ENCODE measurements at regions not wholly inside any gene's neighbourhood (a gene's known extent, or its start where the extent isn't known, plus 50 kb on each side); places are given as distances from the start of the nearest gene placed in this dataset.

DNA sequence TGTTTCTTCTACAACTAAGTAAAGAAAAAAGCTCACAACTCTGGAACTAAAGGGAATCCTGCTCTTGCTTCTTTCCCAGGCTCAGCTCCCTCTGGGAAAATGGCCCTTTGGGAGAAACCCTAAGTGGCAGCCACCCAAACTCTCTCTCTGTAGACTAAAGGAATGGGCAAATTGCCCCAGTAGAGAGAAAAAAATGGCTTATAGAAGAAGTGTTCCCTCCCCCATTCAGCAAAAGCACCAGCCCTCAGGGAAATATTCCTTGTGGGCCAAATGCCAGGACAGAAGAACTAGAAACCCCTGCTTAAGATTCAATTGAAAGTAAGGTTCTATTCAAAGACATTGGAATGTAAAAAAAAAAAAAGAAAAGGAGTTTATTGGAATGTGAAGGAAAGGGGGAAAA, 603.7 kb upstream of the ALCAM start:
- Mint-ChIP-seq H3K4me1 (no peaks in the 10 kb centered on the region), H3K27me3 (no peaks in the 10 kb centered on the region), H3K27ac (no peak overlapping the region), H3K9me3 (no peaks in the 10 kb centered on the region), H3K36me3 (no peaks in the 10 kb centered on the region), H3K4me3 (no peak overlapping the region)
- DNase-seq = no peak
- CTCF ChIA-PET = no interaction called here

DNA sequence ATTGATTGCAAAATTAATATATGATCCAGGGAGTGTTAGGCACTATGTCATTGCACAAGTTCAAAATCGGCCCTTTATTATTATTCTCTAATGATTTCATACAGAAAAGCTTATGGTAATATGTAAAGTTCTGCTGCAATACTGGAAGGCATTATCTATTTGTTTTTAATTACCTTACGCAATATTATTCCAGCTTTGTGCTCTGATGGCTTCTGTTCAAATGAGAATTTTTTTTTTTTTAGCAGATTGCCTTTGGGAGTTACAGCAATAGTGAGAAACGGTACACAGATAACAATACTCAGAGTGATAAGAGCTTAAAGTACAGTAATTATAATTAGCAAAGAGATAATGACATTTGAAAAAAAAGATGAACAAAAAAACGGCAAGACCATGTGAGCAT, 602.2 kb upstream of the ALCAM start:
- CTCF ChIA-PET = no interaction called here
- H3K4me3 Mint-ChIP-seq = no peak overlapping the region
- no peaks in the 10 kb centered on the region for H3K4me1 Mint-ChIP-seq
- no peak for DNase-seq
- no peaks in the 10 kb centered on the region for H3K36me3 Mint-ChIP-seq
- H3K27me3 Mint-ChIP-seq = no peaks in the 10 kb centered on the region
- no peaks in the 10 kb centered on the region for H3K9me3 Mint-ChIP-seq
- no peak overlapping the region for H3K27ac Mint-ChIP-seq

DNA sequence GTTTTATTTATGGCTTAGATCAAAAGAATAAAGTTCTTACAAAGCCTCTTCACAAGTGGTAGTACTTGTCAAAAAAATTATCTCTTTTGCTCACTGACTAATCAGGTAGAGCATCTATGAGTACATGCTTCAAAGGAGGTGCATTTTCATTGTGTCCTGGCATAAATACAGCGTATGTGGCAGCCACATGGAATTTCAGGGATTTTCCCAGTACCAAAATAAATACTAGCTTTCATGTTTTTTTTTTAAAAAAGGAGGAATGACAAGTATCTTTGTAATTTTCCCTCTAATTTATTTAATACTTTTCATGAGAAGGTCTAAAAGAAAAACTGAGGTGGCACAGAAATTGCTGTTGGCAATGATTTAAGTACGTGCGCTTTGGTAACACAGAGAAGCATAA, 597.8 kb upstream of the ALCAM start:
- H3K4me3 Mint-ChIP-seq = no peak overlapping the region
- H3K36me3 Mint-ChIP-seq = no peaks in the 10 kb centered on the region
- CTCF ChIA-PET = no interaction called here
- no peaks in the 10 kb centered on the region for H3K27me3 Mint-ChIP-seq
- H3K27ac Mint-ChIP-seq = no peak overlapping the region
- H3K9me3 Mint-ChIP-seq = no peaks in the 10 kb centered on the region
- H3K4me1 Mint-ChIP-seq = no peaks in the 10 kb centered on the region
- DNase-seq = no peak

DNA sequence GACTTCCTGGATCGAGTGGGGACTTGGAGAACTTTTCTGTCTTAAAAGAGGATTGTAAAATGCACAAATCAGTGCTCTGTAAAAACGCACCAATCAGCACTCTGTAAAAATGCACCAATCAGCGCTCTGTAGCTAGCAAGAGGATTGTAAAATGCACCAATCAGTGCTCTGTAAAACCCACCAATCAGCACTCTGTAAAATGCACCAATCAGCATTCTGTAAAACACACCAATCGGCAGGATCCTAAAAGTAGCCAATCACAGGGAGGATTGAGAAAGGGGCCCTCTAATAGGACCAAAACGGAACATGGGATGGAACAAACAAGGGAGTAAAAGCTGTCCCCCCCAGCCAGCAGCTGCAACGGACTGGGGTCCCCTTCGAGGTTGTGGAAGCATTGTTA, 587.4 kb upstream of the ALCAM start:
- Mint-ChIP-seq H3K4me1 (no peaks in the 10 kb centered on the region), H3K27me3 (no peaks in the 10 kb centered on the region), H3K9me3 (peaks cover 4% of the 10 kb centered on the region), H3K4me3 (no peak overlapping the region), H3K36me3 (no peaks in the 10 kb centered on the region), H3K27ac (no peak overlapping the region)
- CTCF ChIA-PET = no interaction called here
- DNase-seq = no peak

DNA sequence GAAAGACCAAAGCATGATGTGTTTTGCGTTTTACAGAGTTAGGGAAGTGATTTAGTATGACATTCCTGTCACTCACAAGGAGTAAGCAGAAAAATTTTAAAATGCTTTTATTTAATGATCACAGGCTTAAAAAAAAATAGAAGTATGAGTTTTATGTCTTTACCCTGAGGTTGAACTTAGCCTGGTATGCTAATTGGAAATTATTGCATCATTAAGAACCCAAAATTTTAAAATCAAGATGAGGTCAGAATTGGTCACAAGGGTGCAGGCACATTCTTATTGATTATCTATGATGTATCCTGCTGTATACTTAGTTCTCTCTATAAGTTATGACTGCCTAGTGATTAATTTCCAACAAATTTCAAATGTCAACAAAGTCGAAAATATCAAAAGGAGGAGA, 585.6 kb upstream of the ALCAM start:
- no peaks in the 10 kb centered on the region for H3K4me1 Mint-ChIP-seq
- H3K9me3 Mint-ChIP-seq = peaks cover 4% of the 10 kb centered on the region
- H3K4me3 Mint-ChIP-seq = no peak overlapping the region
- H3K36me3 Mint-ChIP-seq = no peaks in the 10 kb centered on the region
- DNase-seq = no peak
- H3K27me3 Mint-ChIP-seq = no peaks in the 10 kb centered on the region
- H3K27ac Mint-ChIP-seq = no peak overlapping the region
- CTCF ChIA-PET = interaction anchor here (1.6 kb wide), 1 partner anchor 11 kb away, joined by 3 read pairs; no protein-coding TSS in a partner anchor

DNA sequence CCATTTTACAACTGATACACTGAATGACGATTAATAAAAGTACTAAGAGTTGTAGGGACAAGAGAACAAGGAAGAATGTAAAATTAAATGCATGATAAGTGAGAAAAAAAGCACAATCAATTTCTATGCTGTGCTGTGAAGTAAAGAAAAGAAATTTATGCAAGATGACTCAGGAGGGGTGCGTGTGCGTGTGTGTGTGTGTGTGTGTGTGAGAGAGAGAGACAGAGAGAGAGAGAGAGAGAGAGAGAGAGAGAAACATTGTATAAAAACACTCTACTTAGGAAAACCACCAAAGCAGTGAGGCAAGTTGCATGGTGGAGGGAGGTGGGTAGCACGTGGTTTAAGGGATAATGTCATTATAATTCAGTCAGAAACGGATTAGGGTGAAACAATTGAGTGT, 580.8 kb upstream of the ALCAM start:
- Mint-ChIP-seq H3K4me1 (no peaks in the 10 kb centered on the region), H3K4me3 (no peak overlapping the region), H3K27ac (no peak overlapping the region), H3K27me3 (peaks cover 4% of the 10 kb centered on the region), H3K9me3 (no peaks in the 10 kb centered on the region), H3K36me3 (no peaks in the 10 kb centered on the region)
- CTCF ChIA-PET = no interaction called here
- DNase-seq = no peak

DNA sequence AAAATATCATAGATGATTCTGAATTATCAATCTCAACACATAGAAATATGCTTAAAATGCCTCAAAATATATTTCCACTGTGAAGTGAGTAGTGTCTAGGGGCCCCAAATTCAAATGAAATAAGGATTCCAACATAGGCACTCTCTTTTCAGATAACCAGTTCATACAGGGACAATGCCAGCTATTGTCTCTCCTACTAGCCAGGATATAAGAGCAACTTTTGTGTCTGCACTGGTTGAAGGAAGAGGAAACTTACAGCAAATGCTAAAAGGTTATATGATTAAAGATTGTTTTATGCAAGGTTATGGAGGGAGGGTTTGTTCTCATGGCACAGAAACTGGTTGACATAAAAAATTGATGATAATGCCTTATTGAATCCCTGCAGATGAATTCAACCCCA, 579.4 kb upstream of the ALCAM start:
- no peak for DNase-seq
- CTCF ChIA-PET = no interaction called here
- H3K27ac Mint-ChIP-seq = no peak overlapping the region
- no peaks in the 10 kb centered on the region for H3K36me3 Mint-ChIP-seq
- no peak overlapping the region for H3K4me3 Mint-ChIP-seq
- no peaks in the 10 kb centered on the region for H3K9me3 Mint-ChIP-seq
- no peaks in the 10 kb centered on the region for H3K4me1 Mint-ChIP-seq
- peaks cover 4% of the 10 kb centered on the region for H3K27me3 Mint-ChIP-seq

DNA sequence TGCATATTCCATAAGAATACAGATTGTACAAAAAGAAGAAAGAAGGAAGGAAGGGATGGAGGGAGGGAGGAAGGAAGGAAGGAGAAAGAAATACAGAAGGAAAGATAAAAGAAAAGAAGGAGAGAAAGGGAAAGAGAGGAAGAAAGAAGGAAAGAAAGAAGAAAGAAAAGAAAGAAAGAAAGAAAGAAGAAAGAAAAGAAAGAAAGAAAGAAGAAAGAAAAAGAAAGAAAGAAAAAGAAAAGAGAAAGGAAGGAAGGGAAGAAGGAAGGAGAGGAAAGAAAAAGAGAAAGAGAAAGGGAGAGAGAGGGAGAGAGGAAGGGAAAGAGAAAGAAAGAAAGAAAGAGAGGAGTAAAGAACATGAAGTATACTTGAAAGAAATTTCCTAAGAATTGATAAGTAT, 577.9 kb upstream of the ALCAM start:
- Mint-ChIP-seq H3K36me3 (no peaks in the 10 kb centered on the region), H3K4me3 (no peak overlapping the region), H3K27ac (no peak overlapping the region), H3K4me1 (no peaks in the 10 kb centered on the region), H3K27me3 (peaks cover 4% of the 10 kb centered on the region), H3K9me3 (no peaks in the 10 kb centered on the region)
- DNase-seq = no peak
- CTCF ChIA-PET = no interaction called here

DNA sequence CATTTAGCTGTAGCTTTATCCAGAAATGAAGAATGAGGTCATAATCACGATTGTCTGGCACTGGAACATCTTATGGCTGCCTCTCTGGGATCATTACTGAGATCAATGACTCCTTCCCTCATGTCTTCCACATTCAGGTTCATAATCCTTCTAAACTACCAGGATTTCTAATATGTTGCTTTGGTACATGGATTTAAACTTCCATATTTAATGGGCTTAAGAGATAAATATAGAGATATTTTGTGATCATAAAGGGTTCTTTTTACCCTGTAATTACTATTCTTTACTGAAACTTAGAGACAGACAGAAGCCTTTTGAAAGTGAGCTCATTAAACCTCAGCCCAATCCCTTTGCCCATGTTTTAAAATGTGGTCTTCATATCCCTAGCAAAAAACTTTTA, 575.4 kb upstream of the ALCAM start:
- H3K36me3 Mint-ChIP-seq = no peaks in the 10 kb centered on the region
- CTCF ChIA-PET = no interaction called here
- H3K27ac Mint-ChIP-seq = no peak overlapping the region
- no peak overlapping the region for H3K4me3 Mint-ChIP-seq
- H3K4me1 Mint-ChIP-seq = no peaks in the 10 kb centered on the region
- H3K27me3 Mint-ChIP-seq = peaks cover 4% of the 10 kb centered on the region
- DNase-seq = no peak
- no peaks in the 10 kb centered on the region for H3K9me3 Mint-ChIP-seq

DNA sequence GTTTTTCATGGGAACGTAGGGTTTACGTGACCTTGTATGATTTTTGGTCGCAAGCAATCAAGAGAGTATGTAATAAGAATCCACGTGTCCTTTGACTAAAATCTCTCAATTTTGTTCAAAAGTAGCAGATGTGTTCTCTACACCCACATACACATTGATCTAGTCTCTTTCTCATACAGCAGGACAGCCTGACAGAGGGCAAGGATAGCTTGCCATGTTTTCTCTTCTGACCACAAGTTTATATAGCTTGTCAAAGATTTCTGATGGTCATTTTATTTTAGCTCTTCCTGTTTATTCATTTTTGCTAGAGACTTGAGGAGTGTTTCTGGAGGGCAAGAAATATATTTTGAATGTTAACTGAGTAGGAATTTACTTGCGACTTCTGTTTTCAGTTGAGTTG, 570.2 kb upstream of the ALCAM start:
- Mint-ChIP-seq H3K4me1 (no peaks in the 10 kb centered on the region), H3K4me3 (no peak overlapping the region), H3K27me3 (no peaks in the 10 kb centered on the region), H3K9me3 (no peaks in the 10 kb centered on the region), H3K27ac (no peak overlapping the region), H3K36me3 (no peaks in the 10 kb centered on the region)
- CTCF ChIA-PET = no interaction called here
- DNase-seq = no peak

DNA sequence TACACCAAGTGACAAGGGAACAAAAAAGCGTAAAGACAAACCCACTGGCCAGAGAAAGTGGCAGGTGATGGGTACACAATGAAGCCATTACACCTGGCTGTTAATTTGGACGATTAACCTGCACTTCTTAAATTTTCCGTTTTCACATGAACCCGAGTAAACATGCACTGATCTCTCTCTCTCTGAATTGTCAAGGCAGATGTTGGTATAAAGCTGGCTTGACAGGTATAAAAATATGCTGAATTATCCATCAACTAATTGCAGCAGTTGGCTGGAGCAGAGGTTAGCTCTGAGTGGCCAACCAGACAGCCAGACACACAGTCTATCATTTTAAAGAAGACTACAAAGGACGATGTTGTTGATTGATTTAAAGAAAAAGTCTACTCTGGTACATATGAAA, 561.7 kb upstream of the ALCAM start:
- CTCF ChIA-PET = no interaction called here
- no peaks in the 10 kb centered on the region for H3K4me1 Mint-ChIP-seq
- no peak for DNase-seq
- no peak overlapping the region for H3K27ac Mint-ChIP-seq
- no peak overlapping the region for H3K4me3 Mint-ChIP-seq
- peaks cover 1% of the 10 kb centered on the region for H3K9me3 Mint-ChIP-seq
- no peaks in the 10 kb centered on the region for H3K27me3 Mint-ChIP-seq
- H3K36me3 Mint-ChIP-seq = no peaks in the 10 kb centered on the region

DNA sequence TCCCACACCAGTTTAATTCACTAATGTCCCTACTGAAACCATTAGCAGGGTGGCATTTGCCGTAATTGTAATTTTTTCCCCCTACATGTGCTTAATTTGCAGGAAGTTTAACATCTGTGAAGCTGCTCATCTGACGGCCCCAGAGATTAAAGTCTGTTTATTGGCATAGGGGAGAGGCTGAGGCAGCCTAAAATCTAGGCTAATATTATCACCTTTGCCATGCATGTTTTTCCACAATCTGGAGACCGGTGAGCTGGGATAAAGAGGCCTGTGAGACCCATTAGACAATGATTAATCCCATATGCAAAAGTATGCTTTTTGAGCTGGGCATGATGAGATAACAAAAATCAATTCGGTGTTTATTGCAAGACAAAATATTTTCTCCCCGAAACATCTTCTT, 561.2 kb upstream of the ALCAM start:
- H3K36me3 Mint-ChIP-seq = no peaks in the 10 kb centered on the region
- DNase-seq = no peak
- H3K4me1 Mint-ChIP-seq = no peaks in the 10 kb centered on the region
- CTCF ChIA-PET = no interaction called here
- no peak overlapping the region for H3K27ac Mint-ChIP-seq
- H3K27me3 Mint-ChIP-seq = no peaks in the 10 kb centered on the region
- no peak overlapping the region for H3K4me3 Mint-ChIP-seq
- peaks cover 1% of the 10 kb centered on the region for H3K9me3 Mint-ChIP-seq

DNA sequence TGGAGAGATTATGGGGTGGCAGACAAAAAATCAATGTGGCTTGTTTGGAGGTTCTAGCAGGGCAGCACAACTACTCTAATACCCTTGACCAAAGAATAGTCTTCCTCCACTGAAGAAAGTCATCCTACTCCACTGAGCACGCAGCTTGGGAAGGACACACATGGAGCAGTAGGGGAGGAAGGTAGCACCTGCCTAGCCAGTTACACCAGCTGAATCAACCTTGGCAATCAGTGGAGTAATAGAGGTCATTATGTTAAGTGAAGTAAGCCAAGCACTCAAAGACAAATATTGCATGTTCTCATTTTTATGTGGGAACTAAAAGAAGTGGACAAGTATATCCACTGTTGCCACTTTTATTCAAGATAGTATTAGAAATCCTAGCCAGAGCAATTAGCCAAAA, 555.8 kb upstream of the ALCAM start:
- Mint-ChIP-seq H3K27me3 (no peaks in the 10 kb centered on the region), H3K36me3 (no peaks in the 10 kb centered on the region), H3K4me3 (no peak overlapping the region), H3K27ac (no peak overlapping the region), H3K9me3 (peaks cover 1% of the 10 kb centered on the region), H3K4me1 (no peaks in the 10 kb centered on the region)
- DNase-seq = no peak
- CTCF ChIA-PET = no interaction called here

DNA sequence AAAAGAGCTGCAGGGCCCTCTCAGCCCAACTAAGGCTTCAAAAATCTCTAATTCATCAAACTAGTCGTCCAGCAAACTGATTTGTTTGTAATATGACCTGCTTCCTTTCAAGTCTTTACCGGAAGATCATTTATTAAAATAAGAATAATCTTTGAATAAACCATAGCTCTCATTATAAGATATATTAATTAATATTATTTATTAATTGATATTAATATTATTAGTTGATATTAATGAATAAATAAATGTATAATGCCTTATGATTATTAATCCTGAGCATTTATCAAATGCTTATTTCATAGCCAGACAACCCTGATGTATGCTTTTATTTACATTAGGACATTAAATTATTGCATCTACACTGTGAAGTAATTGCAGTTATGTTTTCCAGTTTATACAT, 550.7 kb upstream of the ALCAM start:
- H3K36me3 Mint-ChIP-seq = no peaks in the 10 kb centered on the region
- H3K4me3 Mint-ChIP-seq = no peak overlapping the region
- H3K27ac Mint-ChIP-seq = no peak overlapping the region
- H3K9me3 Mint-ChIP-seq = peaks cover 6% of the 10 kb centered on the region
- CTCF ChIA-PET = no interaction called here
- H3K27me3 Mint-ChIP-seq = no peaks in the 10 kb centered on the region
- no peak for DNase-seq
- H3K4me1 Mint-ChIP-seq = no peaks in the 10 kb centered on the region

DNA sequence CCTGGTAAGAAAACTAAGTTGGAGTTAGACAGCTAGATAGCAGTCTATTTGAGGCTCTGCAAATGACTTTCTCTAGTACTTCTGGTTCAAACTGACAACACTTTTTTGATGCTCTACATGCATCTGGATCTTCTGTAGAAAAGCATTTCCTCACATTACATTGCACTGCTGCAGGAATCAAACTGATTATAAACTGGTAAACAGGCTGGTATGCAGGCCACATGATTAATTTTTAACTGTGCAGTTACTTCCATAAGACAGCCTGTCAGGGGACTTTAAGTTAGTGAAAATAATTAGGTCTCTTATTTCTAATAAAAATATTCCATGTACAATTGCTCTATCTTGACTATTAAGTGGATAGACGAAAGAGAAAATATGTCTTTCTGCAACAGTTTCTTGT, 550.0 kb upstream of the ALCAM start:
- H3K9me3 Mint-ChIP-seq = peaks cover 9% of the 10 kb centered on the region
- H3K4me1 Mint-ChIP-seq = no peaks in the 10 kb centered on the region
- no peaks in the 10 kb centered on the region for H3K36me3 Mint-ChIP-seq
- H3K4me3 Mint-ChIP-seq = no peak overlapping the region
- no peaks in the 10 kb centered on the region for H3K27me3 Mint-ChIP-seq
- H3K27ac Mint-ChIP-seq = no peak overlapping the region
- CTCF ChIA-PET = no interaction called here
- DNase-seq = no peak

DNA sequence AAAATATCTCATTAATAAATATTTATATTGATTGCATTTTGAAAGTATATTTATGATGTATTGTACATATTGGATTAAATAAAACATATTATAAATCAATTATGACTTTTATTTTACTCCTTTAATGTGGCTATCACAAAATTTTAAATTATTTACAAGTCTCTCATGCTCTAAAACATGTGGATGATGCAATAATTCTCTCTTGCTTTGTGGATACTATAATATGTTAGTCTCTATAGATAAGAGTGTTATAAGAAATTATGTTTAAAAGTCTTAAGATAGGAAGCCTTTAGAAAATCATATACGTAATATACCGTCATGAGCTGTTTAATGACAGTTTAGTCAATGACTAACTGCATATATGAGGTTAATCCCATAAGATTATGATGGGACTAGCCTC, 547.4 kb upstream of the ALCAM start:
- no peak overlapping the region for H3K4me3 Mint-ChIP-seq
- H3K27ac Mint-ChIP-seq = no peak overlapping the region
- H3K4me1 Mint-ChIP-seq = no peaks in the 10 kb centered on the region
- no peaks in the 10 kb centered on the region for H3K27me3 Mint-ChIP-seq
- peaks cover 9% of the 10 kb centered on the region for H3K9me3 Mint-ChIP-seq
- H3K36me3 Mint-ChIP-seq = no peaks in the 10 kb centered on the region
- DNase-seq = no peak
- CTCF ChIA-PET = no interaction called here

All from activated naive CD4-positive, alpha-beta T cell treated with anti-CD3 and anti-CD28 coated beads, Interleukin-2, amount 10 ng/mL, durations not matched to agents 7 days and 5 days (primary cell).